ENCODE measurements at regions not wholly inside any gene's neighbourhood (a gene's known extent, or its start where the extent isn't known, plus 50 kb on each side); places are given as distances from the start of the nearest gene placed in this dataset.

- TF ChIP-seq CTCF (IDR thresholded peaks at IDR 0.05 in 4 of 5, conservative IDR thresholded peaks at IDR 0.05 in 1 of 5) (no peak), POLR2A (IDR thresholded peaks at IDR 0.05) (no peak)
Measured at GRCh38 chr5:7000310-7000709, 287.1 kb downstream of the TENT4A start.

Data from gastrocnemius medialis (tissue), 4 donors.